Stomach (tissue), 4 donors: ENCODE measurements at regions not wholly inside any gene's neighbourhood (a gene's known extent, or its start where the extent isn't known, plus 50 kb on each side); places are given as distances from the start of the nearest gene placed in this dataset.
"Not testable (repeated sequence)": the region's sequence is repeated elsewhere in the genome, so short reads cannot be mapped to it uniquely, and the experiment has no call there.

Experiments used
- EP300 ChIP-seq: sonication (generic); formaldehyde crosslinking; IDR thresholded peaks from one replicate; pipeline ENCODE4 v1.6.1; 2017; ENCODE audit warnings: antibody characterized with exemption
- POLR2A ChIP-seq, 4 donors: fragments of 450-650 bp; IDR thresholded peaks; one replicate each; pipeline ENCODE4 v1.6.1; 2016; ENCODE audit warnings: antibody characterized with exemption in 4 of 4, control low read depth in 2 of 4, mild to moderate bottlenecking in 1 of 4, moderate library complexity in 1 of 4
- POLR2AphosphoS5 ChIP-seq, 3 donors: sonication (generic); formaldehyde crosslinking; IDR thresholded peaks; one replicate each; pipeline ENCODE4 v1.6.1; 2016; ENCODE audit warnings: antibody characterized with exemption in 3 of 3
- TF ChIP-seq, protein P1 (sequence below), 7 experiments: fragments of 450-650 bp in 4 of 7; fragments of 200-600 bp in 3 of 7; sonication (generic) in 3 of 7; IDR thresholded peaks; one replicate each; pipeline ENCODE4 v1.5.1; 2016 to 2019; ENCODE audit warnings: antibody characterized with exemption in 7 of 7, control low read depth in 2 of 7, mild to moderate bottlenecking in 1 of 7

DNA sequence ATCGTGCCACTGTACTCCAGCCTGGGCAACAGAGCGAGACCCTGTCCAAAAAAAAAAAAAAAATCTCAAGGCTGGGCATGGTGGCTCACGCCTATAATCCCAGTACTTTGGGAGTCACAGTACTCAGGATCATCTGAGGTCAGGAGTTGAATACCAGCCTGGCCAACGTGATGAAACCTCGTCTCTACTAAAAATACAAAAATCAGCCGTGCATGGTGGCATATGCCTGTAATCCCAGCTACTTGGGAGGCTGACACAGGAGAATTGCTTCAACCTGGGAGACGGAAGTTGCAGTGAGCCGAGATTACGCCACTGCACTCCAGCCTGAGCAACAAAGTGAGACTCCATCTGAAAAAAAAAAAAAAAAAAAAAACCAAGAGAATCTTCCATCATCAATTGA is 165.1 kb upstream of the EEA1 start:
- TF ChIP-seq, protein P1, sequence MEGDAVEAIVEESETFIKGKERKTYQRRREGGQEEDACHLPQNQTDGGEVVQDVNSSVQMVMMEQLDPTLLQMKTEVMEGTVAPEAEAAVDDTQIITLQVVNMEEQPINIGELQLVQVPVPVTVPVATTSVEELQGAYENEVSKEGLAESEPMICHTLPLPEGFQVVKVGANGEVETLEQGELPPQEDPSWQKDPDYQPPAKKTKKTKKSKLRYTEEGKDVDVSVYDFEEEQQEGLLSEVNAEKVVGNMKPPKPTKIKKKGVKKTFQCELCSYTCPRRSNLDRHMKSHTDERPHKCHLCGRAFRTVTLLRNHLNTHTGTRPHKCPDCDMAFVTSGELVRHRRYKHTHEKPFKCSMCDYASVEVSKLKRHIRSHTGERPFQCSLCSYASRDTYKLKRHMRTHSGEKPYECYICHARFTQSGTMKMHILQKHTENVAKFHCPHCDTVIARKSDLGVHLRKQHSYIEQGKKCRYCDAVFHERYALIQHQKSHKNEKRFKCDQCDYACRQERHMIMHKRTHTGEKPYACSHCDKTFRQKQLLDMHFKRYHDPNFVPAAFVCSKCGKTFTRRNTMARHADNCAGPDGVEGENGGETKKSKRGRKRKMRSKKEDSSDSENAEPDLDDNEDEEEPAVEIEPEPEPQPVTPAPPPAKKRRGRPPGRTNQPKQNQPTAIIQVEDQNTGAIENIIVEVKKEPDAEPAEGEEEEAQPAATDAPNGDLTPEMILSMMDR (IDR thresholded peaks at IDR 0.05): not testable (repeated sequence)
- not testable (repeated sequence) for TF ChIP-seq POLR2AphosphoS5 (IDR thresholded peaks at IDR 0.05); POLR2A (IDR thresholded peaks at IDR 0.05); EP300
